Activated naive CD4-positive, alpha-beta T cell (primary cell): ENCODE measurements at regions not wholly inside any gene's neighbourhood (a gene's known extent, or its start where the extent isn't known, plus 50 kb on each side); places are given as distances from the start of the nearest gene placed in this dataset.
"Not testable (repeated sequence)": the region's sequence is repeated elsewhere in the genome, so short reads cannot be mapped to it uniquely, and the experiment has no call there.

Source experiments
- DNase-seq, 4 experiments: peaks; one replicate each; lab custom pipeline; 2025; lab: John Stamatoyannopoulos, UW

GRCh38 chr6:139962654-139963347 is 588.4 kb upstream of the CITED2 start:
- DNase-seq = no peak

GRCh38 chr6:139961190-139961589 is 586.7 kb upstream of the CITED2 start:
- no peak for DNase-seq

GRCh38 chr6:139960671-139961070 is 586.2 kb upstream of the CITED2 start:
- no peak for DNase-seq

GRCh38 chr6:139955366-139956155 is 581.1 kb upstream of the CITED2 start:
- no peak for DNase-seq

- no peak for DNase-seq
Measured at GRCh38 chr6:139954463-139955071, 580.1 kb upstream of the CITED2 start.

- DNase-seq = not testable (repeated sequence)
Measured at GRCh38 chr6:139953780-139954179, 579.3 kb upstream of the CITED2 start.

- no peak for DNase-seq
Measured at GRCh38 chr6:139951172-139951571, 576.7 kb upstream of the CITED2 start.

- DNase-seq = no peak
Measured at GRCh38 chr6:139944976-139945375, 570.5 kb upstream of the CITED2 start.

GRCh38 chr6:139944131-139944530 is 569.7 kb upstream of the CITED2 start:
- DNase-seq = no peak

GRCh38 chr6:139943391-139943790 is 568.9 kb upstream of the CITED2 start:
- DNase-seq = no peak

- no peak for DNase-seq
Measured at GRCh38 chr6:139942331-139942730, 567.9 kb upstream of the CITED2 start.

- no peak for DNase-seq
Measured at GRCh38 chr6:139941826-139942225, 567.4 kb upstream of the CITED2 start.

- DNase-seq = no peak
Measured at GRCh38 chr6:139940741-139941729, 566.6 kb upstream of the CITED2 start.

- DNase-seq = no peak
Measured at GRCh38 chr6:139939189-139939979, 564.9 kb upstream of the CITED2 start.

GRCh38 chr6:139932671-139933070 is 558.2 kb upstream of the CITED2 start:
- DNase-seq = no peak

- no peak for DNase-seq
Measured at GRCh38 chr6:139931747-139932146, 557.3 kb upstream of the CITED2 start.

- DNase-seq = no peak
Measured at GRCh38 chr6:139927742-139928305, 553.4 kb upstream of the CITED2 start.

- no peak for DNase-seq
Measured at GRCh38 chr6:139927236-139927635, 552.8 kb upstream of the CITED2 start.

- no peak for DNase-seq
Measured at GRCh38 chr6:139926711-139927110, 552.3 kb upstream of the CITED2 start.

GRCh38 chr6:139925894-139926641 is 551.6 kb upstream of the CITED2 start:
- no peak for DNase-seq
